Stimulated activated CD4-positive, alpha-beta T cell treated with anti-CD3 and anti-CD28 coated beads, Interleukin-15, amount 100 ng/mL, for 48 hours (primary cell): ENCODE measurements at regions not wholly inside any gene's neighbourhood (a gene's known extent, or its start where the extent isn't known, plus 50 kb on each side); places are given as distances from the start of the nearest gene placed in this dataset.

Experiments used
- DNase-seq, 2 donors: peaks; one replicate each; pipeline ENCODE4 v3.0.0-alpha.2; 2020; ENCODE audit warnings: low read depth in 2 of 2

DNA sequence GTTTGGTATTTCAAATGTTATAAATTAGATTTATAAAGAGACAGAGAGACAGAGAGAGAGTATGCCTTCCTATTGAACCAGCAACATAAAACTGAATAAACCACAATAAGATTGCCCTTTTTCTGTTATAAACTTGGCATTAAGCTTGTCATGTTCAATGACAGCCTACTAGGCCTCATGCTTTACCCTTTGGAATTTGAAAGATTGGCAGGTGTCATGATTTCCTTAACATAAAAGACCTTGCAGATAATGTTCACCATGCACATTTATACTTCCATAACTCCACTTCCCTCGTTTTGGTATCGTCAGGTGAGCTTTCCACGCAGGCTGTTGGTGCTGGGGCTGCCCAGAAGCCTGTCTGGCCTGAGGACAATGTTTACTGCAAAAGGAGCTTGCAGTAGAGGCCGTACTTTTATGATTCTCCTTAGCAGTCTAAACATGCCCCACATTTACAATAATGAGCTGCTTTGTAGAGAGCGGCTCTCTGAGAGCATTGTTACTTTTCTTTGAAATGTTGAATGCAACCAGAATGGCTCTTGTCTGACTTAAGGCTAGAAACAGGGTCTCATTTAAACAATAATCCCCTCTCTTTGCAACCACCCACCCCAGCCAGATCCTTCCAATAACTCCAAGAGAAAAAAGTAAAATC lies 379.1 kb upstream of the ATP5MC3 start:
- no peak for DNase-seq

DNA sequence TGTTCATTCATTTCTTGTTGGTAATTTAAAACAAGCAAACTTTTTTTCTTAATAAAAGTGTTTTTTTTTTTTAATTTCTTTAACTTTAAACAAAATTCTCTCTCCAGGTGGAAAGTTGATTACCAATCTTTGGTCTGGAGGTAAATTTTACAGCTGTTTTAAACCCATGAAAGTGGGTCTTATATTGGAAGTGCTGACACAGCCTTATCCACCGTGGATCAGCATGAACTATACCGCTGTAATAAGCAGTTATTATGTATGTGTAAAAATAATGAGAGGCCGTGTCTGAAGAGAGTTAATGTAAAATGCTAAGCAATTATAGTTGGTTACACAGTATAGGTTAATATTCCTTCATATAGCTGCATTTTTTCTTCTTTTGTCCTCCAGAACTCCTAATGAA lies 378.1 kb upstream of the ATP5MC3 start:
- DNase-seq, result no peak

GRCh38 chr2:175557810-175558377 lies 376.4 kb upstream of the ATP5MC3 start:
- DNase-seq, result no peak

DNA sequence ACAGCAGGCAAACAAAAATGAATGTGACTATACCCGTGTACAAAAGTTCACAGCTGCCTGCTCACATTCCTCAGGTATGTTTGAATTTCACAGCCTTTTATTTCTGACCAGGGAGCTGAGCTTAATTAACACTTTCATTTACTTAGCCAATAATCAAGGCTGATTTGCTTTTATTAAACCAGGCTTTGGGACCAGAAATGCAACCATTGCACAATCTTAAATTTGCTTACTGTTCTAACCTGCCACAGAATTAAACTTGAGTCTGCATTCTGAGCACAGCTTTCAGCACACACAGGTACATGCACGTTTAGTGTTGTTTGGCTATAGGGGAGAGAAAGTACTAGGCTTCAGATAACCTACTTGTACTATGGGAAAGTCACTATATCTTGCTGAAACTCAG lies 372.4 kb upstream of the ATP5MC3 start:
- no peak for DNase-seq

GRCh38 chr2:175552902-175553301 lies 371.4 kb upstream of the ATP5MC3 start:
- no peak for DNase-seq

DNA sequence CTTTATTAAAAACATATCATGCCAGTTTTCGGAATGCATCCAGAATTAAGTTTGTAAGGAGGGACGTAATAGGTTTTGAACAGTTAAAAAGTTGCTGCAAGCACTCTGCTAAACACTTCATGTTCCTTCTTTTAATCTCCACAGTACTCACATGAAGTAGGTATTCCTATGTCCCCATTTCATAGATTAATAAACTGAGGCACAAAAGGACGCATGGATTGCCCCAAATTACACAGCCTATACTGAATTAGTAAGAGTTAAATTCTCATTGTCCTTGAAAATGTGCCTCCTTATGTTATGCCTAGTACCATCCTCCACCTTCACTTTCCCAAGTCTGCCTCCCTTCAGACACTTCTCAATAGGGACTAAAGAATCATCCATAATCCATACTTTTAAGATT lies 358.9 kb upstream of the ATP5MC3 start:
- DNase-seq, result no peak

DNA sequence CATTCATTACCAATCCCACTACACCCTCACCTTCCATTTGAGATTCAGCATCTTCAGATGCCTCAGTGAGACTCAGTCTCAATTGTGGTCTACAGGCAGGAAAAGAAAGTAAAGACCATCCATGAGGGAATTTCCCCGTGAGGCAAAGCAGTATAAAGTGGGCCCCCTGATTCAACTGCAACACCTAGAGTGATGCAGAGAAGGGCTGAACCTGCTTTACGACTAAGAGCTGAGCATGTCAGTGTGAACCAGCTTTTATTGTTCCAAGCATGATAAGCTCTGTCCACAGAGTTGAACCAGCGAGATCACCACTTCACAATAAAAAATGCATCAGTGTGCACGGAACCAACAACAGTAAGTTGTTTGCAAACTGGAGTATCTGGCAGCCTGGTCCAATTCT lies 357.6 kb upstream of the ATP5MC3 start:
- DNase-seq, result no peak

DNA sequence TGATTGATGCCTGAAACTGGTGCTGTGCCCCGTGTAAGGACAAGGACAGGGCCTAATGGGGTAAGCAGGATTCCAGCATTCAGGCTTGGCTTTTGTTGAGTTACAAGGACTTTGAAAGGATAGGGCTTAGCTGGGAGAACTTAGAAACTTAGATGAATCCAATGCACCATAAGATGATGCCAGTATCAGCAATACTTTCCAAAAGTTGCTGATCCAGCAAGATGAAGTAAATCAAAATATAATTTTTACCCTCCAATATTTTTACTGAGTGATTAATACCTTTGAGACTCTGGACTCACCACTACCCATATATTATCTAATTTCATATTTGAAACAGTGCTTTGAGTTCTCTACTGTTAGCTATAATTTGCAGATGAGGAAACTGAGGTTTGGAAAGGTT lies 354.5 kb upstream of the ATP5MC3 start:
- DNase-seq, result no peak

DNA sequence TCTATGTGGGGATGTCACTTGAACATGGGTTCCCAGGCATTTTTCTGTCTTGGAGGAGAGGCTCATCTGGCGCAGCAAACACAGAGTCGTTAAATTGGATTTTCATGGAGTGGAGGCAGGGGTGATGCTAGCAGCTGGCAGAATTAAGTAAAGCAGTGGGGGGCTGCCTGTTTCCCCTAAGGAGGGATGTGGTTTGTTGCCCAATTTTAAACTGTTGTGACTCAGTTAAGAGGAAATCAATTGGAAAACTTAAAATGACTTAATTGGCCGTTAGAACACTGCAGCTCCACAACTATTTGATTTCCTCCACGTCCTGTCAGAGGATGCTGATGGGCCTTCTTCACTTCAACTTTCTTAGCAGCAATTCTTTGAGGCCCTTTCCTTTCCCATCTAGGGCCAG lies 354.1 kb upstream of the ATP5MC3 start:
- DNase-seq, result no peak

DNA sequence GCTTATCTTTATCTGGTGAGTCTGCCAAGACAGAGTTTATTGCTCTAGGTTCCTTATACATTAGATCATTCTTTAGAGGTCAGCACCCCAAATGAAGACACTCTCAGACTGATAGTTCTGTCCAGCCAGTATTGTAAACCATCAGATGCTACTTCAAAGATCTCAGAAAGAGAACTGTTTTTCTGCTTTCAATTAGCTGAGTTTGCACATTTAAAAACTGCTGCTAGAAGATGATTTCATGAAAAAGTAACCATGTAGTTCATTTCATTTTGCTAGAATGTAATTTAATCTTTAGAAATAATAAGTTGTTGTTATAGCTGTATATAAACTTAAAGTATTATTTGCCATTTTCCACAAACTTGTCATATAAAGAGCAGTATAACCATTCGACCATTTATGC lies 344.5 kb upstream of the ATP5MC3 start:
- no peak for DNase-seq

DNA sequence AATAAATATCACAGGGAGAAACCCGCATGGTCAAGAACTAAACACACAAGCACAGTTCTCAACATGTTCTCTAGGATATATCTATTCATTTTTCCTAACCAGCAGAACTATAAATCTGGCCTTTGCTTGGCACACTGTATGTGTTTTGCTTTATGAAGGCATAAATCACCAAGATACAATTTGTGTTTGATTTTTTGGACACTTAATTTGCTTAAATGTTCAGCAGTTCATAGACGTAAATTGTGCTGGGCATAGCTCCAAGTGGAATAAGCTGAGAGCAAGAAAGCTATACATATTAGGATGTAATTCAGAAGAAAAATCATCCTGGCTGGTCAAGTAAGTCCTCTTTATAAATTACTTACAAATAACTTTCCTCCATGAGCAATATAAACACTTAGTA lies 341.5 kb upstream of the ATP5MC3 start:
- no peak for DNase-seq

GRCh38 chr2:175518206-175518605 lies 336.7 kb upstream of the ATP5MC3 start:
- no peak for DNase-seq

DNA sequence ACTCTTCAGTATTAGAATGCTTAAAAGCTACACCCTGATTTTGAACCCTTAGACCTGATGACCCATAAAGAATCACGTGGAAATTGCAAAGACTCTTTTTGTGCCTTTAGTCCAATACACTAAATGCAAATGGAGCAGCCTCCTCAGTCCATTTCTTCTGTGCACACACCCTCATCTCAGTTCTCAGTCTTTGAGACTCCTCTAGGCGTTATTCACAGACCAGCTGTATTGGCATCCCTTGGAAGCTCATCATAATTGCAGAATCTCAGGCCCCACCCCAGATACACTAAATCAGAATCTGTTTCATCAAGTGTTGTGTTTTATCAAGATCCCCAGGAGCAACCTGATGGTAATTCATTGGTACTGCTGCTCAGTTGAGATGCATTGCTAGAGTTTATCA lies 335.0 kb upstream of the ATP5MC3 start:
- DNase-seq, result no peak

- no peak for DNase-seq
These were observed 318.7 kb upstream of the ATP5MC3 start for GRCh38 chr2:175500255-175500654.

DNA sequence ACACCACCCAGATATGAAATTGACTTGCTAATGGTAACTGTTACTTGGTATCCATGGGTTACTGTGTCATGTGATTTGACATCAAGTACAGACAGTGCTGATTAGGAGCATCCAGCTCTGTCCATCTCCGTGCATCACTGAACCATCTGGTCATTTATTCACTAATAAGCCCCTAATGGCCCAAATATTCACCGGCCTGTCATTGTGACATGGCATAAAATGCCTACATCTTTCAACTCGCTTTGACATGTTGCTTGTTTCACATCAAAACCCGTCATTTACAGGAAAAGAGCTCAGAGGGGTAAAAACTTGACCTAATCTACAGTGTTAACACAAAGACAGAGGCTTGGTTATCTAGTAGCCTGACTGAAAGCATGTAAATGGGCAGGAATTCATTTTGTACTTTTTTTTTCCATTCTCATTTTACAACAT lies 308.9 kb upstream of the ATP5MC3 start:
- DNase-seq, result no peak

DNA sequence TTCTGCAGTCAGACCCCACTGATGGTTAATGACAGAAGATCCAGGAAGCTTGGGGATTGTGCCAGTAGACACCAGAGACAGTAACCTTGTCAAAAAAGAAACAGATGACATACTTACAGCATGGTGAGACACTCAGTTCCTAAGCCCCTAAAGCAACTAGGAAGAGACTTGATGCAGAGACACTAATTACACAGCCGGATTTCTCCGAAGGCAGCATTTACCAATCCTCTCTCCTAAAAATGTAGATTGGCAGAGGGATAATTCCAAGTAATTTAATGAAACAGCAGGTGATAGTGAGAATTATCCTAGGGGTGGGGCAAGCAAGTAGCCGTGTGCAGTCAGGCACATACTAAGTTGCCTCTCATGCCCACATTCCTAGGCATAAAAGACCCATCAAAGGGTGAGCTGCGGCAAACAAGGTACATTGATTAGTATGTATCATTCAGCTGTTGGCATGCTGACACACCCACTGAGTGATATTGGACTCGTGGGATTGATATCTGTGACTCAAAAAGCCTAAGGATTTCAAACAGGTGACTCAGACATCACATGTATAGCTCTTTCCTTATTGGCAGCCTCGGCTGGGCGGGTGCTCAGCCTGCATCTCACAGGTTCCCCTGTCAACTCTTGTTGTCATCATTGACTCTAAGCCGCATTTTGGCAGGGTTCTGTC lies 296.7 kb upstream of the ATP5MC3 start:
- no peak for DNase-seq

DNA sequence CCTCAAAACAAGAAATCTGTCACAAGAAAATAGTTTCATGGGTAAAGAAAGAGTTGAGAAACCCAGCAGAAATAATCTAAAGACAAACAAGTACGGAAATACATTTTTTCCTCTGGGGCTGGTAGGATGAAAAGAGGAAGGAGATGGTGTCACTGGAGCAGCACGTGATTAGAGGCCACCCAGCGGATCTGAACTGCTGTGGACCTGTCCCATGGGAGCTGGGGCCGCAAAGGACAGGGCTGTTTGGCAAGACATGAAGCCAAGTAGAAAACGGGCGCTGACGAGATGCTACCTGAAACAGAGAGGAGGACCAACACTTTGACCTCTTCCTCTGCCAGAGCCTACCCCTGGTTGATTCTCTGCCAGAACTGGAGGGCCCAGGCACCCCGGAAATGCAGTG lies 295.4 kb upstream of the ATP5MC3 start:
- no peak for DNase-seq

DNA sequence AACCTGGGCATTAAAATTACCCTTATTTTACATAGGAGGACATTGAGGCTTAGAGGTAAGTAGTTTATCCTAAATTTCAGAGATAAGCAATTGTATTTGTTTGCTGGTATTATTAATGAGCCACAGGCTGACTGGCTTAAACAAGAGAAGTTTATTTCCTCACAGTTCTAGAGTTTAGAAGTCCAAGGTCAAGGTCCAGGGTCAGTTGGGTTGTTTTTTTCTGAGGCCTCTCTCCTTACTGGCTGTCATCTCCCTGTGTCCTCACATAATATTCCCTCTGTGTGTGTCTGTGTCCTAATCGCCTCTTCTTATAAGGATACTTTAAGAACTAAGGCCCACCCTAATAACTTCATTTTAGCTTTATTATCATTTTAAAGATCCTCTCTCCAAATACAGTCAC lies 294.9 kb upstream of the ATP5MC3 start:
- no peak for DNase-seq

- no peak for DNase-seq
These were observed 293.6 kb upstream of the ATP5MC3 start for GRCh38 chr2:175475130-175475529.

GRCh38 chr2:175468431-175469098 lies 287.1 kb upstream of the ATP5MC3 start:
- no peak for DNase-seq

DNA sequence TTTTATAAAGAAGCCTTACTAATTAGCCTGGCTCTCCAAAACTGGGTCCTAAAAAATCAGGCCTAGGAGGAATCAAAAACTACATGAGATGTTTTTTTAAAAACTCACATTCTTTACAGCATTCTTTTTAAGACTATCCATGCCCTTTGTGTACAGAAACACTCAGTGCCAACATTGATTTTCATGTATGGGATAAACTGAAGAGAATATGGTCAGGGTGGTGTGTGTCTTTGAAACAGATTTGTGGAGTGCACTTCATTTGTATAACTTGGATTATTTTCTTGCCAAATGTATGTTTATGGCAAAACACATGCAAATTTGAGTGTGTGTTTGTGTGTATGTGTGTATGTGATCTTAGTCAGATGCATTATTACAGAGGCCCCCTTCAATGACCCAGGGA lies 283.6 kb upstream of the ATP5MC3 start:
- no peak for DNase-seq

- DNase-seq, result no peak
These were observed 282.8 kb upstream of the ATP5MC3 start for GRCh38 chr2:175464311-175464670.
